NCI-H526 (cell line): ENCODE measurements at regions not wholly inside any gene's neighbourhood (a gene's known extent, or its start where the extent isn't known, plus 50 kb on each side); places are given as distances from the start of the nearest gene placed in this dataset.

Source experiments
- DNase-seq, 2 experiments: peaks; one replicate each; lab custom pipeline; 2025; lab: John Stamatoyannopoulos, UW

GRCh38 chr12:112559784-112560183 lies 141.0 kb downstream of the PTPN11 start:
- no peak for DNase-seq

- DNase-seq: no peak
Observed at GRCh38 chr12:112564160-112564784, 145.5 kb downstream of the PTPN11 start.

GRCh38 chr12:112568641-112569040 lies 149.9 kb downstream of the PTPN11 start:
- DNase-seq: no peak

- no peak for DNase-seq
Observed at GRCh38 chr12:112570096-112570495, 151.3 kb downstream of the PTPN11 start.

GRCh38 chr12:112573141-112573540 lies 154.4 kb downstream of the PTPN11 start:
- no peak for DNase-seq

- no peak for DNase-seq
Observed at GRCh38 chr12:112574896-112575558, 156.3 kb downstream of the PTPN11 start.

GRCh38 chr12:112575559-112576067 lies 156.9 kb downstream of the PTPN11 start:
- no peak for DNase-seq

GRCh38 chr12:112577473-112578329 lies 159.0 kb downstream of the PTPN11 start:
- no peak for DNase-seq

GRCh38 chr12:112584266-112584722 lies 165.5 kb downstream of the PTPN11 start:
- DNase-seq: no peak

- no peak for DNase-seq
Observed at GRCh38 chr12:112586148-112586783, 167.5 kb downstream of the PTPN11 start.

- DNase-seq: no peak
Observed at GRCh38 chr12:112589275-112589674, 170.5 kb downstream of the PTPN11 start.

GRCh38 chr12:112590281-112590680 lies 171.5 kb downstream of the PTPN11 start:
- DNase-seq: no peak

- DNase-seq: no peak
Observed at GRCh38 chr12:112591488-112591887, 172.7 kb downstream of the PTPN11 start.

GRCh38 chr12:112595410-112595809 lies 176.7 kb downstream of the PTPN11 start:
- DNase-seq: no peak

GRCh38 chr12:112597986-112598385 lies 179.2 kb downstream of the PTPN11 start:
- no peak for DNase-seq

- no peak for DNase-seq
Observed at GRCh38 chr12:112598626-112599025, 179.9 kb downstream of the PTPN11 start.

- DNase-seq: no peak
Observed at GRCh38 chr12:112599871-112600270, 181.1 kb downstream of the PTPN11 start.

- peak in 1 of 2 experiments; percentile 15 for DNase-seq
Observed at GRCh38 chr12:112602150-112602549, 183.4 kb downstream of the PTPN11 start.

GRCh38 chr12:112606611-112607365 lies 184.8 kb upstream of the RPH3A start:
- no peak for DNase-seq

GRCh38 chr12:112607427-112607826 lies 184.1 kb upstream of the RPH3A start:
- DNase-seq: no peak

- no peak for DNase-seq
Observed at GRCh38 chr12:112611908-112612307, 179.6 kb upstream of the RPH3A start.
